Activated naive CD8-positive, alpha-beta T cell treated with anti-CD3 and anti-CD28 coated beads, Interleukin-2, amount 50 U/mL, for 16 hours (primary cell): ENCODE measurements at regions not wholly inside any gene's neighbourhood (a gene's known extent, or its start where the extent isn't known, plus 50 kb on each side); places are given as distances from the start of the nearest gene placed in this dataset.
A peak's percentile ranks its signal among the peaks of the same experiment; 100 is the strongest.
"Not testable (repeated sequence)": the region's sequence is repeated elsewhere in the genome, so short reads cannot be mapped to it uniquely, and the experiment has no call there.

Experiments used
- DNase-seq: peaks from one replicate; pipeline ENCODE4 v3.0.0-alpha.2; 2020; ENCODE audit warnings: low read depth, low spot score

- DNase-seq: no peak
Measured at GRCh38 chr18:59848002-59848401, 51.8 kb upstream of the PMAIP1 start.

GRCh38 chr18:59847491-59847846, 52.3 kb upstream of the PMAIP1 start:
- not testable (repeated sequence) for DNase-seq

- DNase-seq: no peak
Measured at GRCh38 chr18:59846814-59847490, 52.8 kb upstream of the PMAIP1 start.

GRCh38 chr18:59842947-59843346, 56.8 kb upstream of the PMAIP1 start:
- no peak for DNase-seq

GRCh38 chr18:59839931-59840685, 59.7 kb upstream of the PMAIP1 start:
- no peak for DNase-seq

- DNase-seq: no peak
Measured at GRCh38 chr18:59839246-59839645, 60.5 kb upstream of the PMAIP1 start.

GRCh38 chr18:59837586-59837985, 62.2 kb upstream of the PMAIP1 start:
- peak; percentile 6 for DNase-seq

- no peak for DNase-seq
Measured at GRCh38 chr18:59835605-59836379, 64.0 kb upstream of the PMAIP1 start.

GRCh38 chr18:59834267-59834666, 65.5 kb upstream of the PMAIP1 start:
- DNase-seq: no peak

- DNase-seq: no peak
Measured at GRCh38 chr18:59833785-59834184, 66.0 kb upstream of the PMAIP1 start.

- no peak for DNase-seq
Measured at GRCh38 chr18:59823596-59824195, 76.1 kb upstream of the PMAIP1 start.

GRCh38 chr18:59822612-59823550, 76.9 kb upstream of the PMAIP1 start:
- no peak for DNase-seq

- no peak for DNase-seq
Measured at GRCh38 chr18:59821983-59822382, 77.8 kb upstream of the PMAIP1 start.

GRCh38 chr18:59820663-59821062, 79.1 kb upstream of the PMAIP1 start:
- no peak for DNase-seq

- no peak for DNase-seq
Measured at GRCh38 chr18:59818769-59819168, 81.0 kb upstream of the PMAIP1 start.

GRCh38 chr18:59814891-59815290, 84.9 kb upstream of the PMAIP1 start:
- no peak for DNase-seq

GRCh38 chr18:59813942-59814341, 85.9 kb upstream of the PMAIP1 start:
- no peak for DNase-seq

GRCh38 chr18:59810735-59811520, 88.9 kb upstream of the PMAIP1 start:
- no peak for DNase-seq

GRCh38 chr18:59810183-59810582, 89.6 kb upstream of the PMAIP1 start:
- no peak for DNase-seq

- no peak for DNase-seq
Measured at GRCh38 chr18:59802031-59802430, 97.8 kb upstream of the PMAIP1 start.
